ENCODE measurements at regions not wholly inside any gene's neighbourhood (a gene's known extent, or its start where the extent isn't known, plus 50 kb on each side); places are given as distances from the start of the nearest gene placed in this dataset.

- TF ChIP-seq CTCF (conservative IDR thresholded peaks at IDR 0.05; ENCODE audit: low read depth, low read length) (no peak), EZH2 (IDR thresholded peaks at IDR 0.05; ENCODE audit: low read length, unreplicated experiment) (no peak), EZH2phosphoT487 (IDR thresholded peaks at IDR 0.05; ENCODE audit: borderline replicate concordance, low read length) (no peak)
- DNase-seq = no peak
- Histone ChIP-seq H3K9me2 (replicated peaks; ENCODE audit: low read length) (no peaks in the 10 kb centered on the region), H3K27ac (ENCODE audit: low read length) (no peak overlapping the region), H3F3A (ENCODE audit: low read length, unreplicated experiment) (no peaks in the 10 kb centered on the region), H4K20me1 (ENCODE audit: low read length) (no peaks in the 10 kb centered on the region), H3K79me2 (ENCODE audit: low read length) (no peaks in the 10 kb centered on the region), H2AFZ (ENCODE audit: low read length) (no peak overlapping the region), H3K4me3 (ENCODE audit: low read length) (no peak overlapping the region), H3K4me2 (ENCODE audit: low read length) (no peak overlapping the region), H3K9ac (ENCODE audit: low read length) (no peak overlapping the region), H3K36me3 (ENCODE audit: low read depth, low read length) (no peaks in the 10 kb centered on the region), H3K4me1 (ENCODE audit: insufficient read depth, low read length) (no peaks in the 10 kb centered on the region), H3K27me3 (ENCODE audit: low read length) (no peaks in the 10 kb centered on the region), H3K9me3 (ENCODE audit: low read length) (no peaks in the 10 kb centered on the region)
- CTCF ChIA-PET = no interaction called here
- intact Hi-C loops (cut with micrococcal nuclease) = no loop called here
- no TSS peak for BruUV-seq (replicated peaks)
- no peak for ATAC-seq
- POLR2A ChIA-PET (ENCODE audit: unreplicated experiment) = no interaction called here
Observed at GRCh38 chr1:232437510-232437909, 192.4 kb downstream of the SIPA1L2 start.

- H3K27me3 ChIP-seq (ENCODE audit: low read length) = no peaks in the 10 kb centered on the region
- H3K79me2 ChIP-seq (ENCODE audit: low read length) = no peaks in the 10 kb centered on the region
- no peak overlapping the region for H2AFZ ChIP-seq (ENCODE audit: low read length)
- no TSS peak for BruUV-seq (replicated peaks)
- H3K9ac ChIP-seq (ENCODE audit: low read length) = no peak overlapping the region
- POLR2A ChIA-PET (ENCODE audit: unreplicated experiment) = no interaction called here
- H3F3A ChIP-seq (ENCODE audit: low read length, unreplicated experiment) = no peaks in the 10 kb centered on the region
- no peaks in the 10 kb centered on the region for H3K9me3 ChIP-seq (ENCODE audit: low read length)
- no peaks in the 10 kb centered on the region for H3K36me3 ChIP-seq (ENCODE audit: low read depth, low read length)
- ATAC-seq (no peak), DNase-seq (no peak)
- no peaks in the 10 kb centered on the region for H3K9me2 ChIP-seq (replicated peaks; ENCODE audit: low read length)
- no peaks in the 10 kb centered on the region for H3K4me1 ChIP-seq (ENCODE audit: insufficient read depth, low read length)
- H3K27ac ChIP-seq (ENCODE audit: low read length) = no peak overlapping the region
- no peak overlapping the region for H3K4me2 ChIP-seq (ENCODE audit: low read length)
- no peaks in the 10 kb centered on the region for H4K20me1 ChIP-seq (ENCODE audit: low read length)
- intact Hi-C loops (cut with micrococcal nuclease) = no loop called here
- no peak overlapping the region for H3K4me3 ChIP-seq (ENCODE audit: low read length)
- TF ChIP-seq CTCF (conservative IDR thresholded peaks at IDR 0.05; ENCODE audit: low read depth, low read length) = no peak
- TF ChIP-seq EZH2 (IDR thresholded peaks at IDR 0.05; ENCODE audit: low read length, unreplicated experiment) = no peak
- no peak for TF ChIP-seq EZH2phosphoT487 (IDR thresholded peaks at IDR 0.05; ENCODE audit: borderline replicate concordance, low read length)
- CTCF ChIA-PET = no interaction called here
Observed at GRCh38 chr1:232435729-232436128, 194.2 kb downstream of the SIPA1L2 start.

- ATAC-seq = no peak
Observed at GRCh38 chr1:232432313-232432712, 197.6 kb downstream of the SIPA1L2 start.

More at GRCh38 chr1:232432313-232432712, 197.6 kb downstream of the SIPA1L2 start:
- Histone ChIP-seq H3K27ac (ENCODE audit: low read length) (no peak overlapping the region), H3K4me2 (ENCODE audit: low read length) (no peak overlapping the region), H3K9me2 (replicated peaks; ENCODE audit: low read length) (no peaks in the 10 kb centered on the region), H3K36me3 (ENCODE audit: low read depth, low read length) (no peaks in the 10 kb centered on the region), H3K27me3 (ENCODE audit: low read length) (no peaks in the 10 kb centered on the region), H4K20me1 (ENCODE audit: low read length) (no peaks in the 10 kb centered on the region), H3K4me3 (ENCODE audit: low read length) (no peak overlapping the region), H3K79me2 (ENCODE audit: low read length) (no peaks in the 10 kb centered on the region), H3K9ac (ENCODE audit: low read length) (no peak overlapping the region), H3K4me1 (ENCODE audit: insufficient read depth, low read length) (peaks cover 17% of the 10 kb centered on the region), H3F3A (ENCODE audit: low read length, unreplicated experiment) (no peaks in the 10 kb centered on the region), H2AFZ (ENCODE audit: low read length) (no peak overlapping the region), H3K9me3 (ENCODE audit: low read length) (no peaks in the 10 kb centered on the region)
- no peak for TF ChIP-seq EZH2 (IDR thresholded peaks at IDR 0.05; ENCODE audit: low read length, unreplicated experiment)
- TF ChIP-seq EZH2phosphoT487 (IDR thresholded peaks at IDR 0.05; ENCODE audit: borderline replicate concordance, low read length) = no peak
- TF ChIP-seq CTCF (conservative IDR thresholded peaks at IDR 0.05; ENCODE audit: low read depth, low read length) = no peak
- no peak for DNase-seq
- CTCF ChIA-PET = no interaction called here
- no TSS peak for BruUV-seq (replicated peaks)
- intact Hi-C loops (cut with micrococcal nuclease) = no loop called here
- POLR2A ChIA-PET (ENCODE audit: unreplicated experiment) = no interaction called here

Data from PC-3 (cell line).